ENCODE measurements at regions not wholly inside any gene's neighbourhood (a gene's known extent, or its start where the extent isn't known, plus 50 kb on each side); places are given as distances from the start of the nearest gene placed in this dataset.
A peak's percentile ranks its signal among the peaks of the same experiment; 100 is the strongest.

DNA sequence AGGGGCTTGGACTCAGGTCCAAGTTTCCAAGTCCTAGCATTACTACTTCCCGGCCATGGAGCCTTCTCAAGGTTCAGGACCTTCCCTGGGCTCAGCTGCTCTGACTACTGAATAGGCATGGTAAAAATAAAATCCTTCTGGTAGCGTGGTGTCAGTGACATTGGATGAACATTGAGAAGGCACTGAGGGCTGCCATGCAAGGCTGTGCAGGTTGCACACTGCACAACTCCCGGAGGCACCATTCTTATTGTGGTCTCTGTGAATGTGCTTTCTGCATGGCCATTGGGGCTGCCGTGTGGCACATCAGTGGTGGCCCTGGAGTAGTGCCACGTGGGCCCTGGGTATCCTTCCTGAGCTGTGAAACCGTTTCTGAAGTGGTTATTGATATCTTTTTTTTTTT lies 250.2 kb upstream of the CIBAR2 start:
- Mint-ChIP-seq H3K4me1 (ENCODE audit: low read depth) (peaks cover 41% of the 10 kb centered on the region), H3K27me3 (ENCODE audit: insufficient read depth) (peaks cover 5% of the 10 kb centered on the region), H3K27ac (peak overlapping the region; percentile 95), H3K4me3 (no peak overlapping the region), H3K36me3 (ENCODE audit: low read depth) (peaks cover 5% of the 10 kb centered on the region; the same call in 1 of the 2 replicates), H3K9me3 (no peaks in the 10 kb centered on the region)
- TF ChIP-seq, protein P1, sequence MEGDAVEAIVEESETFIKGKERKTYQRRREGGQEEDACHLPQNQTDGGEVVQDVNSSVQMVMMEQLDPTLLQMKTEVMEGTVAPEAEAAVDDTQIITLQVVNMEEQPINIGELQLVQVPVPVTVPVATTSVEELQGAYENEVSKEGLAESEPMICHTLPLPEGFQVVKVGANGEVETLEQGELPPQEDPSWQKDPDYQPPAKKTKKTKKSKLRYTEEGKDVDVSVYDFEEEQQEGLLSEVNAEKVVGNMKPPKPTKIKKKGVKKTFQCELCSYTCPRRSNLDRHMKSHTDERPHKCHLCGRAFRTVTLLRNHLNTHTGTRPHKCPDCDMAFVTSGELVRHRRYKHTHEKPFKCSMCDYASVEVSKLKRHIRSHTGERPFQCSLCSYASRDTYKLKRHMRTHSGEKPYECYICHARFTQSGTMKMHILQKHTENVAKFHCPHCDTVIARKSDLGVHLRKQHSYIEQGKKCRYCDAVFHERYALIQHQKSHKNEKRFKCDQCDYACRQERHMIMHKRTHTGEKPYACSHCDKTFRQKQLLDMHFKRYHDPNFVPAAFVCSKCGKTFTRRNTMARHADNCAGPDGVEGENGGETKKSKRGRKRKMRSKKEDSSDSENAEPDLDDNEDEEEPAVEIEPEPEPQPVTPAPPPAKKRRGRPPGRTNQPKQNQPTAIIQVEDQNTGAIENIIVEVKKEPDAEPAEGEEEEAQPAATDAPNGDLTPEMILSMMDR (IDR thresholded peaks at IDR 0.05) = no peak
- DNase-seq = no peak

- Mint-ChIP-seq H3K4me1 (ENCODE audit: low read depth) (peaks cover 41% of the 10 kb centered on the region), H3K9me3 (no peaks in the 10 kb centered on the region), H3K36me3 (ENCODE audit: low read depth) (peaks cover 5% of the 10 kb centered on the region; the same call in 1 of the 2 replicates), H3K27ac (peak overlapping the region; percentile 95), H3K27me3 (ENCODE audit: insufficient read depth) (peaks cover 10% of the 10 kb centered on the region), H3K4me3 (peak overlapping the region; percentile 63; the same call in 1 of the 2 replicates)
- DNase-seq = no peak
- TF ChIP-seq, protein P1 (IDR thresholded peaks at IDR 0.05) = peak; percentile 57
Observed at GRCh38 chr16:85363427-85363826, 249.7 kb upstream of the GSE1 start.

DNA sequence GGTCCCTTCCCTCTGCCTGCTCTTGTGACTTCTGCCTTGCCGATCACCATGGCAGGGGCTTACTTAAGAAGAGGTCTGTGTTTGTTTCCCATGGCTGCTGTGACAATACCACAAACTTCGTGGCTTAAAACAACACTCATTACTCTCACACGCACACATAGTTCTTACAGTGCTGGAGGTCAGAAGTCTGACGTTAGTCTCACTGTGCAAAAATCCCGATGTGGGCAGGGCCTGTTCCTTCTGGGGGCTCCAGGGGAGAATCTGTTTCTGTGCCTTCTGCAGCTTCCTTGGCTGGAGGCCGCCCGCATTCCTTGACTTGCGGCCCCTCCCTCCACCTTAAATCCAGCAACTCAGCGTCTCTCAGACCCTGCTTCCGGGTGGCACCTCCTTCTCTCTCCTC lies 249.2 kb upstream of the GSE1 start:
- peak overlapping the region; percentile 95 for H3K27ac Mint-ChIP-seq
- H3K4me1 Mint-ChIP-seq (ENCODE audit: low read depth) = peaks cover 38% of the 10 kb centered on the region
- TF ChIP-seq, protein P1 (IDR thresholded peaks at IDR 0.05) = no peak; the same call in 1 of the 2 replicates
- peak overlapping the region; percentile 63 for H3K4me3 Mint-ChIP-seq
- H3K27me3 Mint-ChIP-seq (ENCODE audit: insufficient read depth) = peaks cover 10% of the 10 kb centered on the region
- peaks cover 5% of the 10 kb centered on the region; the same call in 1 of the 2 replicates for H3K36me3 Mint-ChIP-seq (ENCODE audit: low read depth)
- H3K9me3 Mint-ChIP-seq = no peaks in the 10 kb centered on the region
- DNase-seq = peak; percentile 91

DNA sequence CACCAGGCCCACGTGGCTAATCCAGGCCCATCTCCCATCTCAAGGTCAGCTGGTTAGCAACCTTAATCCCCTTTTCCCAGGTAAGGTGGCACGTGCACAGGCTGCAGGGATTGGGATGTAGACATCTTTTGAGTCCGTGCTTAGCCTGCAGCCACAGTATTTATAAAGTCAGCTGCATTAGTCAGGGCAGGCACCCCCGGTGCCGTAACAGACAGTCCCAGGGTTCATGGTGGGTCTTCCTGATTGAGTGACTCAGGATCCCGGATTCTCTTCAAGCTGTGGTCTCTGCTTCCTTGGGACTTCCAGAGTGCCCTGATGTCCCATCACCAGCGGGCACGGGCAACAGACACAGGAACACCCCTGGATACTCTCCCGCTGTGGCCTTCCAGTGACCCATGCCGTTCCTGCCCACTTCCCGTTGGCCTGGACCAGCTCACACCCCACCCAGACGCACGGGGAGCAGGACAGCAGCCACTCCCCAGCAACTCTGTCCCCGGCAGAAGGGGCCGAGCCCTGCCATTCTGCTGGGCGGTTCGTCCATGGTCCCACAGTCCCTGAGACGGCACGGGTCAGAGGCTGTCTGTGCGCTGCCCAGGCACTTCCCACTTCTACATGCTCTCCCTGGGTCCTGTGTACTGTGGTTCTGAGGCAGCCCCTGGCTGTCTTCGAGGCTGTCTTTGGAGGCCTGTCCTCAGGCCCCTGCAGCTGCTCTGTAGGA lies 248.6 kb upstream of the GSE1 start:
- TF ChIP-seq, protein P1 (IDR thresholded peaks at IDR 0.05) = no peak
- peaks cover 10% of the 10 kb centered on the region for H3K27me3 Mint-ChIP-seq (ENCODE audit: insufficient read depth)
- peak; percentile 50 for DNase-seq
- H3K4me1 Mint-ChIP-seq (ENCODE audit: low read depth) = peaks cover 37% of the 10 kb centered on the region
- H3K27ac Mint-ChIP-seq = peak overlapping the region; percentile 95
- H3K4me3 Mint-ChIP-seq = peak overlapping the region; percentile 63
- H3K9me3 Mint-ChIP-seq = no peaks in the 10 kb centered on the region
- peaks cover 5% of the 10 kb centered on the region; the same call in 1 of the 2 replicates for H3K36me3 Mint-ChIP-seq (ENCODE audit: low read depth)

DNA sequence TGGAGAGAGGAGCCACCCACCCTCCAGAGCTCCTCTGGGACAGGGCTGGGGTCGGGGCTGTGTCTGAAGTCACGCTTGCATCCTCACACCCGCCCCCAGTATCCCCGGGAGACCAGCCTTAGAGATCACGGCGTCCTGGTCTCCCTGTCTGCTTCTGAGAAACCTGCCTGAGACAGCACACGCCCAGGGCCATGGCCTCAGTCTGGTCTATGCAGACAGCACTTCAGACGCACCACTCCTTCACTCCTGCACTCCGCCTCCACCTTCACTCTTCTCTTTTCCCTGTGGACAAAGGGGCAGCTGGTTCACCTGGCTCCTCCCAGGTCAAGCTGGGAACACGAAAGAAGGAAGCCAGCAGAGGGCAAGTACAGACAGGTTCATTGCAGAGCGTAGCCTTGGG lies 248.0 kb upstream of the GSE1 start:
- H3K36me3 Mint-ChIP-seq (ENCODE audit: low read depth) = peaks cover 5% of the 10 kb centered on the region; the same call in 1 of the 2 replicates
- H3K4me1 Mint-ChIP-seq (ENCODE audit: low read depth) = peaks cover 41% of the 10 kb centered on the region
- no peak for DNase-seq
- TF ChIP-seq, protein P1 (IDR thresholded peaks at IDR 0.05) = no peak
- peaks cover 10% of the 10 kb centered on the region for H3K27me3 Mint-ChIP-seq (ENCODE audit: insufficient read depth)
- peak overlapping the region; percentile 95; the same call in 1 of the 2 replicates for H3K27ac Mint-ChIP-seq
- H3K9me3 Mint-ChIP-seq = no peaks in the 10 kb centered on the region
- H3K4me3 Mint-ChIP-seq = no peak overlapping the region
